Heart left ventricle (tissue), 16 donors: ENCODE measurements at regions not wholly inside any gene's neighbourhood (a gene's known extent, or its start where the extent isn't known, plus 50 kb on each side); places are given as distances from the start of the nearest gene placed in this dataset.

Experiments
- ATAC-seq, 4 donors: fragments of 200-7000 bp; cut with Tn5 transposase; one replicate each; pipeline ENCODE4 v1.9.1; 2020 to 2022; ENCODE audit warnings: moderate library complexity in 4 of 4, mild to moderate bottlenecking in 3 of 4, moderate number of reproducible peaks in 1 of 4
- DNase-seq, 5 donors: peaks; one replicate each; pipeline ENCODE4 v3.0.0-alpha.2; 2020
- H3K27ac ChIP-seq, 12 donors: fragments of 200-600 bp; sonication (generic) in 4 of 12; one replicate each; pipeline versions ENCODE4 v1.5.0 to v1.8.0; 2016 to 2022; ENCODE audit warnings: mild to moderate bottlenecking in 2 of 12
- H3K27me3 ChIP-seq, 9 donors: fragments of 200-600 bp; sonication (generic) in 2 of 9; one replicate each; pipeline versions ENCODE4 v1.5.1 to v1.8.0; 2016 to 2022; ENCODE audit warnings: mild to moderate bottlenecking in 3 of 9
- H3K36me3 ChIP-seq, 9 donors: fragments of 200-600 bp; sonication (generic) in 2 of 9; one replicate each; pipeline versions ENCODE4 v1.5.0 to v1.8.0; 2018 to 2022; ENCODE audit warnings: mild to moderate bottlenecking in 2 of 9
- H3K4me1 ChIP-seq, 12 donors: fragments of 200-600 bp; sonication (generic) in 4 of 12; one replicate each; pipeline versions ENCODE4 v1.5.0 to v1.8.0; 2016 to 2022; ENCODE audit warnings: mild to moderate bottlenecking in 3 of 12
- H3K4me3 ChIP-seq, 12 donors: fragments of 200-600 bp; sonication (generic) in 4 of 12; one replicate each; pipeline versions ENCODE4 v1.5.0 to v1.8.0; 2017 to 2022; ENCODE audit warnings: mild to moderate bottlenecking in 9 of 12, moderate library complexity in 4 of 12
- H3K9me3 ChIP-seq, 12 donors: fragments of 200-600 bp; sonication (generic) in 4 of 12; one replicate each; pipeline versions ENCODE4 v1.5.0 to v1.8.0; 2016 to 2022; ENCODE audit warnings: mild to moderate bottlenecking in 1 of 12
- CTCF ChIP-seq, 12 donors: fragments of 200-600 bp; sonication (generic) in 4 of 12; IDR thresholded peaks; one replicate each; pipeline versions ENCODE4 v1.5.0 to v1.8.0; 2018 to 2022; ENCODE audit warnings: antibody characterized with exemption in 12 of 12, mild to moderate bottlenecking in 5 of 12
- POLR2A ChIP-seq, 2 donors: fragments of 450-650 bp; IDR thresholded peaks; one replicate each; pipeline ENCODE4 v1.6.1; 2017; ENCODE audit warnings: antibody characterized with exemption in 2 of 2, mild to moderate bottlenecking in 2 of 2, moderate library complexity in 2 of 2
- WGBS, 4 donors: extraction: QIAGEN DNeasy Blood & Tissue Kit in 2 of 4; methylation state at CpG; one replicate each; pipeline versions ENCODE4 v1.1.5 to v1.1.7; 2013 to 2018; 5-methylcytosine and 5-hydroxymethylcytosine counted together
- intact Hi-C, 10 donors: fragments of 100-400 bp; cut with DNase I; formaldehyde crosslinking; loops; one replicate each; pipeline versions ENCODE4 v1.11.1 to v1.14.2; 2022
- donor health status: ischemic (EF 13 %, LVEDD 7.1; RV severe dilation, severe dysfunction).
- donor health status: healthy with polysubstance abuse.
- donor health status: DM: no; HTN: yes; CAD: no.
- donor health status: DM: no; HTN: no; CAD: no.
- donor health status: ischemic (EF 25% LVEDD 6.9; RV normal size, moderate dysfunction).
- donor health status: ischemic (EF 25% LVEDD 5.7; RV mildly dilated, moderate dysfunction).
- donor health status: healthy.
- donor health status: DM: yes; HTN: yes; CAD: no.
- donor health status: ischemic (EF 35%, LVEDD 5.7; RV mildly dilated, moderate dysfunction).
- donor health status: nonischemic (EF 11% LVEDD 7.7; RV severe dilation, severe dysfunction).
- donor health status: DM: yes; HTN: yes; CAD: no.
- donor health status: PGD.
- donor health status: ischemic (EF 29% LVEDD 5.4; RV normal size, mild dysfunction).
- donor health status: nonischemic (EF 23%, LVEDD 6.1; RV moderate dilation, normal function).

- no peak overlapping the region for H3K4me3 ChIP-seq
- no peak for TF ChIP-seq CTCF (IDR thresholded peaks at IDR 0.05)
- TF ChIP-seq POLR2A (IDR thresholded peaks at IDR 0.05): no peak
- WGBS, 4 donors: 72 to 80% (median 79%) methylated on average over 7 of the region's 7 CpGs
- DNase-seq: no peak
- H3K27ac ChIP-seq: no peak overlapping the region
- peaks cover 0 to 1% (median 0%) of the 10 kb centered on the region in 9 donors for H3K27me3 ChIP-seq
- ATAC-seq: peak in 1 of 4 donors; percentile 27
- H3K4me1 ChIP-seq: no peaks in the 10 kb centered on the region
- no peaks in the 10 kb centered on the region for H3K9me3 ChIP-seq
- intact Hi-C loops: no loop called here
- H3K36me3 ChIP-seq: no peaks in the 10 kb centered on the region
Observed at GRCh38 chr9:90979138-90979551, 177.5 kb downstream of the SYK start.

- intact Hi-C loops: no loop called here
- ATAC-seq: no peak
- H3K9me3 ChIP-seq: no peaks in the 10 kb centered on the region
- no peaks in the 10 kb centered on the region for H3K27me3 ChIP-seq
- TF ChIP-seq CTCF (IDR thresholded peaks at IDR 0.05) (no peak), POLR2A (IDR thresholded peaks at IDR 0.05) (no peak)
- no peak for DNase-seq
- WGBS, 4 donors: 34 to 55% (median 43%) methylated on average over 4 of the region's 4 CpGs
- H3K27ac ChIP-seq: no peak overlapping the region
- no peaks in the 10 kb centered on the region for H3K36me3 ChIP-seq
- H3K4me1 ChIP-seq: no peaks in the 10 kb centered on the region
- no peak overlapping the region for H3K4me3 ChIP-seq
Observed at GRCh38 chr9:90979639-90980038, 178.0 kb downstream of the SYK start.

GRCh38 chr9:90981726-90982125 is 180.1 kb downstream of the SYK start:
- Histone ChIP-seq H3K27me3 (no peaks in the 10 kb centered on the region), H3K36me3 (no peaks in the 10 kb centered on the region), H3K9me3 (no peaks in the 10 kb centered on the region), H3K4me1 (no peaks in the 10 kb centered on the region), H3K27ac (no peak overlapping the region), H3K4me3 (no peak overlapping the region)
- WGBS, 4 donors: 82 to 86% (median 85%) methylated on average over 3 of the region's 3 CpGs
- TF ChIP-seq POLR2A (IDR thresholded peaks at IDR 0.05) (no peak), CTCF (IDR thresholded peaks at IDR 0.05) (no peak)
- DNase-seq (no peak), ATAC-seq (no peak)
- intact Hi-C loops: no loop called here

GRCh38 chr9:90983394-90983793 is 181.8 kb downstream of the SYK start:
- no peak overlapping the region for H3K4me3 ChIP-seq
- no peaks in the 10 kb centered on the region for H3K36me3 ChIP-seq
- intact Hi-C loops: no loop called here
- no peaks in the 10 kb centered on the region for H3K9me3 ChIP-seq
- H3K27ac ChIP-seq: no peak overlapping the region
- ATAC-seq (no peak), DNase-seq (no peak)
- no peaks in the 10 kb centered on the region for H3K27me3 ChIP-seq
- 67 to 74% (median 71%) methylated on average over 3 of the region's 3 CpGs for WGBS, 4 donors
- no peak for TF ChIP-seq CTCF (IDR thresholded peaks at IDR 0.05)
- TF ChIP-seq POLR2A (IDR thresholded peaks at IDR 0.05): no peak
- H3K4me1 ChIP-seq: no peaks in the 10 kb centered on the region
